Frontal cortex (tissue), 3 donors: ENCODE measurements at regions not wholly inside any gene's neighbourhood (a gene's known extent, or its start where the extent isn't known, plus 50 kb on each side); places are given as distances from the start of the nearest gene placed in this dataset.

Experiments used
- DNase-seq, 2 donors: peaks; one replicate each; pipeline ENCODE4 v3.0.0; 2012; ENCODE audit warnings: low spot score in 2 of 2
- FAIRE-seq: peaks from 2 replicates; lab custom pipeline; 2012; peaks lifted over from hg19 to GRCh38; lab: Jason Lieb, UNC
- donor health status: control.
- donor health status: control.
- donor health status: control.

- FAIRE-seq = no peak
- DNase-seq = no peak
These were observed 290.0 kb downstream of the CYP26B1 start for GRCh38 chr2:71857636-71858035.

GRCh38 chr2:71856773-71857525, 290.7 kb downstream of the CYP26B1 start:
- DNase-seq (no peak), FAIRE-seq (no peak)

- no peak for FAIRE-seq
- no peak for DNase-seq
These were observed 293.8 kb downstream of the CYP26B1 start for GRCh38 chr2:71853858-71854257.

GRCh38 chr2:71852141-71852711, 295.4 kb downstream of the CYP26B1 start:
- DNase-seq = no peak
- no peak for FAIRE-seq

- FAIRE-seq (no peak), DNase-seq (no peak)
These were observed 296.4 kb downstream of the CYP26B1 start for GRCh38 chr2:71851094-71851750.

GRCh38 chr2:71850306-71850801, 297.3 kb downstream of the CYP26B1 start:
- FAIRE-seq = no peak

GRCh38 chr2:71849607-71850305, 297.9 kb downstream of the CYP26B1 start:
- FAIRE-seq (no peak), DNase-seq (no peak)

More at GRCh38 chr2:71850306-71850801, 297.3 kb downstream of the CYP26B1 start:
- DNase-seq = no peak

- FAIRE-seq (no peak), DNase-seq (no peak)
These were observed 298.6 kb downstream of the CYP26B1 start for GRCh38 chr2:71849111-71849510.

GRCh38 chr2:71846669-71847291, 300.9 kb downstream of the CYP26B1 start:
- FAIRE-seq (no peak), DNase-seq (no peak)

GRCh38 chr2:71846072-71846471, 301.6 kb downstream of the CYP26B1 start:
- no peak for DNase-seq
- FAIRE-seq = no peak

GRCh38 chr2:71844967-71845366, 302.7 kb downstream of the CYP26B1 start:
- DNase-seq = no peak
- FAIRE-seq = no peak

- DNase-seq = no peak
These were observed 304.2 kb downstream of the CYP26B1 start for GRCh38 chr2:71843391-71843850.

GRCh38 chr2:71842744-71843143, 304.9 kb downstream of the CYP26B1 start:
- DNase-seq (no peak), FAIRE-seq (no peak)

More at GRCh38 chr2:71843391-71843850, 304.2 kb downstream of the CYP26B1 start:
- no peak for FAIRE-seq

GRCh38 chr2:71839826-71840225, 307.8 kb downstream of the CYP26B1 start:
- no peak for DNase-seq
- no peak for FAIRE-seq

GRCh38 chr2:71834796-71835195, 312.9 kb downstream of the CYP26B1 start:
- FAIRE-seq (no peak), DNase-seq (no peak)

- DNase-seq (no peak), FAIRE-seq (no peak)
These were observed 313.7 kb downstream of the CYP26B1 start for GRCh38 chr2:71833855-71834560.

GRCh38 chr2:71833272-71833671, 314.4 kb downstream of the CYP26B1 start:
- no peak for FAIRE-seq
- DNase-seq = no peak

- no peak for FAIRE-seq
- DNase-seq = no peak
These were observed 314.8 kb downstream of the CYP26B1 start for GRCh38 chr2:71832844-71833243.

- FAIRE-seq (no peak), DNase-seq (no peak)
These were observed 315.3 kb downstream of the CYP26B1 start for GRCh38 chr2:71832388-71832787.
